HEK293T (cell line): ENCODE measurements at regions not wholly inside any gene's neighbourhood (a gene's known extent, or its start where the extent isn't known, plus 50 kb on each side); places are given as distances from the start of the nearest gene placed in this dataset.

Source experiments
- ARNT ChIP-seq: fragments of 450-650 bp; IDR thresholded peaks from 2 replicates; pipeline ENCODE4 v1.6.1; 2017; ENCODE audit warnings: mild to moderate bottlenecking
- BHLHE40 ChIP-seq: fragments of 450-650 bp; IDR thresholded peaks from 2 replicates; pipeline ENCODE4 v1.6.1; 2016; ENCODE audit warnings: mild to moderate bottlenecking, moderate library complexity, borderline replicate concordance
- CTBP1 ChIP-seq: fragments of 450-650 bp; IDR thresholded peaks from 2 replicates; pipeline ENCODE4 v1.6.1; 2016; ENCODE audit warnings: borderline replicate concordance
- FOXK2 ChIP-seq: fragments of 450-650 bp; IDR thresholded peaks from 2 replicates; pipeline ENCODE4 v1.6.1; 2016; ENCODE audit warnings: mild to moderate bottlenecking
- FOXM1 ChIP-seq: fragments of 450-650 bp; IDR thresholded peaks from 2 replicates; pipeline ENCODE4 v1.6.1; 2017; ENCODE audit warnings: mild to moderate bottlenecking, borderline replicate concordance
- HDGF ChIP-seq: fragments of 450-650 bp; IDR thresholded peaks from 2 replicates; pipeline ENCODE4 v1.6.1; 2017; ENCODE audit warnings: antibody characterized with exemption, borderline replicate concordance
- LEF1 ChIP-seq: fragments of 450-650 bp; IDR thresholded peaks from 2 replicates; pipeline ENCODE4 v1.6.1; 2017; ENCODE audit warnings: mild to moderate bottlenecking, borderline replicate concordance
- NFRKB ChIP-seq: fragments of 450-650 bp; IDR thresholded peaks from 2 replicates; pipeline ENCODE4 v1.6.1; 2016; ENCODE audit warnings: mild to moderate bottlenecking, moderate library complexity
- SP1 ChIP-seq: fragments of 450-650 bp; IDR thresholded peaks from 2 replicates; pipeline ENCODE4 v1.6.1; 2017
- SUZ12 ChIP-seq: fragments of 450-650 bp; IDR thresholded peaks from 2 replicates; pipeline ENCODE4 v1.6.1; 2016; ENCODE audit warnings: mild to moderate bottlenecking
- TARDBP ChIP-seq: fragments of 450-650 bp; IDR thresholded peaks from 2 replicates; pipeline ENCODE4 v1.6.1; 2016
- ZNF384 ChIP-seq: fragments of 450-650 bp; IDR thresholded peaks from 2 replicates; pipeline ENCODE4 v1.6.1; 2016
- TF ChIP-seq, protein P1 (sequence below): fragments of 450-650 bp; IDR thresholded peaks from 2 replicates; pipeline ENCODE4 v1.6.1; 2016

DNA sequence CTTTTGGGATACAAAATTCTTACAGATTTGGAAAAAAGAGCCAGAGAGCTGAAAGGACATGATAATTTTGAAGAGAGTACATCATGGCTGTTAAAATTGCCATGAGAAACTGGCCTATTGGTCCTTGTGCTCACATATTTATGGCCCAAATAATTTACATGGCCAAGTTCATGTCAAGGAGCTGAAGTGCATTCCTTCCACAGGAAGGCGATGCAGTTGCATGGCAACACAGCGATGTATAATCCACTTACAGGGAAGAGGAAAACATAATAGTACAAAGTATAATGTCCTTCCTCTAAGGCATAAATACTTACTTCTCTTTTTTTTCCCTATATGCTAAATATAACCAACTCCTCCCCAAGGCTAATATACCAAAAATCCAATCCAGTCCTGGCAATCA is 914.5 kb upstream of the AGA start:
- TF ChIP-seq TARDBP (no peak), LEF1 (no peak), ARNT (no peak), HDGF (no peak), SP1 (no peak), CTBP1 (no peak), FOXK2 (no peak), NFRKB (no peak), SUZ12 (no peak), ZNF384 (no peak), FOXM1 (no peak), BHLHE40 (no peak)
- TF ChIP-seq, protein P1, sequence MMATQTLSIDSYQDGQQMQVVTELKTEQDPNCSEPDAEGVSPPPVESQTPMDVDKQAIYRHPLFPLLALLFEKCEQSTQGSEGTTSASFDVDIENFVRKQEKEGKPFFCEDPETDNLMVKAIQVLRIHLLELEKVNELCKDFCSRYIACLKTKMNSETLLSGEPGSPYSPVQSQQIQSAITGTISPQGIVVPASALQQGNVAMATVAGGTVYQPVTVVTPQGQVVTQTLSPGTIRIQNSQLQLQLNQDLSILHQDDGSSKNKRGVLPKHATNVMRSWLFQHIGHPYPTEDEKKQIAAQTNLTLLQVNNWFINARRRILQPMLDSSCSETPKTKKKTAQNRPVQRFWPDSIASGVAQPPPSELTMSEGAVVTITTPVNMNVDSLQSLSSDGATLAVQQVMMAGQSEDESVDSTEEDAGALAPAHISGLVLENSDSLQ, result no peak
